ENCODE measurements at regions not wholly inside any gene's neighbourhood (a gene's known extent, or its start where the extent isn't known, plus 50 kb on each side); places are given as distances from the start of the nearest gene placed in this dataset.

DNA sequence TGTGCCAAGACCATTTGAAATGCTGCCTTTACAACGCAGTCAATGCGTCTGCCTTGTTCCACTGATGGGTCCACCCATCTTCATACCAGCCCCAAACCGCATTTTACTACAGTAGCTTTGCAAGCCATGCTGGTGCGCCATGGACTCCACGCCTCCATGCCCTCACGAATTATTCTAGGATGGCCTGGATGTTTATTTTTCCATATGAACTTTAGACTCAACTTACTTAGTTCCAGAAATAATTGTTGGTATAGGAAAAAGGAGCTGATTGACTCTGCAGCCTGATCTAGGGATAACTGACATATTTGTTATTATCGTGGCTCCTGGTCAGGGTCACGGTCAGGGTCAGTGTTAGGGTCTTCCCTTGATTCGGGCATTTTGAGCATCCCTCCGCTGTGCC, 70.0 kb upstream of the ZNF469 start:
- CTCF ChIA-PET: no interaction called here
- Mint-ChIP-seq H3K36me3 (peaks cover 6% of the 10 kb centered on the region), H3K27ac (no peak overlapping the region)

More for the DNA sequence above, 70.0 kb upstream of the ZNF469 start:
- no peak for ATAC-seq
- H3K4me3 Mint-ChIP-seq: no peak overlapping the region
- no peaks in the 10 kb centered on the region; the same call in 1 of the 2 replicates for H3K27me3 Mint-ChIP-seq (ENCODE audit: low read depth)
- H3K9me3 Mint-ChIP-seq: peaks cover 35% of the 10 kb centered on the region
- DNase-seq (ENCODE audit: low spot score): no peak
- POLR2A ChIA-PET: no interaction called here
- TF ChIP-seq ZNF423 (CRISPR knock-in tag; IDR thresholded peaks at IDR 0.05) (no peak), GRHL2 (CRISPR knock-in tag; IDR thresholded peaks at IDR 0.05; ENCODE audit: insufficient replicate concordance, severe bottlenecking) (no peak), TEAD4 (CRISPR knock-in tag; IDR thresholded peaks at IDR 0.05) (no peak), CREM (CRISPR knock-in tag; IDR thresholded peaks at IDR 0.05) (no peak), CTCF (IDR thresholded peaks at IDR 0.05) (no peak), ELF4 (CRISPR knock-in tag; IDR thresholded peaks at IDR 0.05; ENCODE audit: low read depth) (no peak), HMGA2 (CRISPR knock-in tag; IDR thresholded peaks at IDR 0.05) (no peak), RELA (CRISPR knock-in tag; IDR thresholded peaks at IDR 0.05; ENCODE audit: borderline replicate concordance) (no peak), ATF2 (CRISPR knock-in tag; IDR thresholded peaks at IDR 0.05; ENCODE audit: borderline replicate concordance, low read depth) (no peak), ESRRA (CRISPR knock-in tag; IDR thresholded peaks at IDR 0.05; ENCODE audit: borderline replicate concordance) (no peak), RORB (CRISPR knock-in tag; IDR thresholded peaks at IDR 0.05) (no peak), ZNF317 (CRISPR knock-in tag; IDR thresholded peaks at IDR 0.05; ENCODE audit: borderline replicate concordance, low read depth) (no peak), AR (CRISPR knock-in tag; IDR thresholded peaks at IDR 0.05) (no peak), FOXK1 (CRISPR knock-in tag; IDR thresholded peaks at IDR 0.05) (no peak)
- TF ChIP-seq, protein P1, sequence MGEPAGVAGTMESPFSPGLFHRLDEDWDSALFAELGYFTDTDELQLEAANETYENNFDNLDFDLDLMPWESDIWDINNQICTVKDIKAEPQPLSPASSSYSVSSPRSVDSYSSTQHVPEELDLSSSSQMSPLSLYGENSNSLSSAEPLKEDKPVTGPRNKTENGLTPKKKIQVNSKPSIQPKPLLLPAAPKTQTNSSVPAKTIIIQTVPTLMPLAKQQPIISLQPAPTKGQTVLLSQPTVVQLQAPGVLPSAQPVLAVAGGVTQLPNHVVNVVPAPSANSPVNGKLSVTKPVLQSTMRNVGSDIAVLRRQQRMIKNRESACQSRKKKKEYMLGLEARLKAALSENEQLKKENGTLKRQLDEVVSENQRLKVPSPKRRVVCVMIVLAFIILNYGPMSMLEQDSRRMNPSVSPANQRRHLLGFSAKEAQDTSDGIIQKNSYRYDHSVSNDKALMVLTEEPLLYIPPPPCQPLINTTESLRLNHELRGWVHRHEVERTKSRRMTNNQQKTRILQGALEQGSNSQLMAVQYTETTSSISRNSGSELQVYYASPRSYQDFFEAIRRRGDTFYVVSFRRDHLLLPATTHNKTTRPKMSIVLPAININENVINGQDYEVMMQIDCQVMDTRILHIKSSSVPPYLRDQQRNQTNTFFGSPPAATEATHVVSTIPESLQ (CRISPR knock-in tag; IDR thresholded peaks at IDR 0.05): no peak
- TF ChIP-seq, protein P2, sequence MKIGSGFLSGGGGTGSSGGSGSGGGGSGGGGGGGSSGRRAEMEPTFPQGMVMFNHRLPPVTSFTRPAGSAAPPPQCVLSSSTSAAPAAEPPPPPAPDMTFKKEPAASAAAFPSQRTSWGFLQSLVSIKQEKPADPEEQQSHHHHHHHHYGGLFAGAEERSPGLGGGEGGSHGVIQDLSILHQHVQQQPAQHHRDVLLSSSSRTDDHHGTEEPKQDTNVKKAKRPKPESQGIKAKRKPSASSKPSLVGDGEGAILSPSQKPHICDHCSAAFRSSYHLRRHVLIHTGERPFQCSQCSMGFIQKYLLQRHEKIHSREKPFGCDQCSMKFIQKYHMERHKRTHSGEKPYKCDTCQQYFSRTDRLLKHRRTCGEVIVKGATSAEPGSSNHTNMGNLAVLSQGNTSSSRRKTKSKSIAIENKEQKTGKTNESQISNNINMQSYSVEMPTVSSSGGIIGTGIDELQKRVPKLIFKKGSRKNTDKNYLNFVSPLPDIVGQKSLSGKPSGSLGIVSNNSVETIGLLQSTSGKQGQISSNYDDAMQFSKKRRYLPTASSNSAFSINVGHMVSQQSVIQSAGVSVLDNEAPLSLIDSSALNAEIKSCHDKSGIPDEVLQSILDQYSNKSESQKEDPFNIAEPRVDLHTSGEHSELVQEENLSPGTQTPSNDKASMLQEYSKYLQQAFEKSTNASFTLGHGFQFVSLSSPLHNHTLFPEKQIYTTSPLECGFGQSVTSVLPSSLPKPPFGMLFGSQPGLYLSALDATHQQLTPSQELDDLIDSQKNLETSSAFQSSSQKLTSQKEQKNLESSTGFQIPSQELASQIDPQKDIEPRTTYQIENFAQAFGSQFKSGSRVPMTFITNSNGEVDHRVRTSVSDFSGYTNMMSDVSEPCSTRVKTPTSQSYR (CRISPR knock-in tag; IDR thresholded peaks at IDR 0.05): no peak
- no peaks in the 10 kb centered on the region for H3K4me1 Mint-ChIP-seq

Measured in WTC11 (cell line).